Skeletal muscle satellite cell (primary cell): ENCODE measurements at regions not wholly inside any gene's neighbourhood (a gene's known extent, or its start where the extent isn't known, plus 50 kb on each side); places are given as distances from the start of the nearest gene placed in this dataset.

Experiments
- H3K27me3 ChIP-seq: 2 replicates; pipeline ENCODE4 v1.7.0; 2013; ENCODE audit warnings: low read length; ENCODE audit not compliant: control insufficient read depth, insufficient read depth
- H3K36me3 ChIP-seq: 2 replicates; pipeline ENCODE4 v1.7.0; 2013; ENCODE audit warnings: mild to moderate bottlenecking, control low read depth, low read length; ENCODE audit not compliant: insufficient read depth
- H3K4me1 ChIP-seq: 2 replicates; pipeline ENCODE4 v1.7.0; 2013; ENCODE audit warnings: low read length; ENCODE audit not compliant: control insufficient read depth, insufficient read depth
- H3K4me2 ChIP-seq: 2 replicates; pipeline ENCODE4 v1.7.0; 2013; ENCODE audit warnings: mild to moderate bottlenecking, low read length
- H3K4me3 ChIP-seq: 2 replicates; pipeline ENCODE4 v1.7.0; 2013; ENCODE audit warnings: low read length
- H3K9ac ChIP-seq: 2 replicates; pipeline ENCODE4 v1.7.0; 2013; ENCODE audit warnings: mild to moderate bottlenecking, low read depth, low read length, moderate library complexity
- H3K9me3 ChIP-seq: replicated peaks from 2 replicates; pipeline ENCODE4 v1.7.0; 2013; ENCODE audit warnings: mild to moderate bottlenecking, control low read depth, low read length

- H3K9me3 ChIP-seq: peaks cover 8% of the 10 kb centered on the region
- H3K4me2 ChIP-seq: no peak overlapping the region
- peaks cover 4% of the 10 kb centered on the region for H3K36me3 ChIP-seq
- H3K9ac ChIP-seq: no peak overlapping the region
- H3K27me3 ChIP-seq: no peaks in the 10 kb centered on the region
- peaks cover 3% of the 10 kb centered on the region for H3K4me1 ChIP-seq
- H3K4me3 ChIP-seq: no peak overlapping the region
Observed at GRCh38 chr2:174654419-174654941, 56.9 kb upstream of the WIPF1 start.

- Histone ChIP-seq H3K4me2 (no peak overlapping the region), H3K9ac (no peak overlapping the region), H3K4me3 (no peak overlapping the region), H3K36me3 (no peaks in the 10 kb centered on the region), H3K4me1 (no peaks in the 10 kb centered on the region), H3K27me3 (no peaks in the 10 kb centered on the region), H3K9me3 (no peaks in the 10 kb centered on the region)
Observed at GRCh38 chr2:174648896-174649295, 51.3 kb upstream of the WIPF1 start.
